ENCODE measurements at regions not wholly inside any gene's neighbourhood (a gene's known extent, or its start where the extent isn't known, plus 50 kb on each side); places are given as distances from the start of the nearest gene placed in this dataset.
"Not testable (repeated sequence)": the region's sequence is repeated elsewhere in the genome, so short reads cannot be mapped to it uniquely, and the experiment has no call there.

GRCh38 chr5:53265043-53265442, 155.5 kb upstream of the MOCS2 start:
- H3F3A ChIP-seq (ENCODE audit: insufficient read depth, low read depth): no peaks in the 10 kb centered on the region
- H3K4me2 ChIP-seq: no peak overlapping the region
- POLR2A ChIA-PET (ENCODE audit: unreplicated experiment): interaction anchor here (0.5 kb wide), 1 partner anchor 195 kb away, joined by 10 read pairs; no protein-coding TSS in a partner anchor
- no peaks in the 10 kb centered on the region for H4K20me1 ChIP-seq (ENCODE audit: insufficient read depth)
- DNase-seq: no peak
- no peak overlapping the region for H3K27ac ChIP-seq
- H3K9me2 ChIP-seq (ENCODE audit: insufficient read depth): no peaks in the 10 kb centered on the region
- CTCF ChIA-PET: no interaction called here
- H3K4me1 ChIP-seq (replicated peaks; ENCODE audit: insufficient read depth): no peaks in the 10 kb centered on the region
- no peaks in the 10 kb centered on the region for H3K9me3 ChIP-seq (ENCODE audit: insufficient read depth, low read depth)
- no TSS peak for BruUV-seq (replicated peaks)
- no peaks in the 10 kb centered on the region for H3K27me3 ChIP-seq (ENCODE audit: insufficient read depth, low read depth)
- intact Hi-C loops (cut with micrococcal nuclease; ENCODE audit: unreplicated experiment): no loop called here
- H3K4me3 ChIP-seq: no peak overlapping the region
- H2AFZ ChIP-seq: no peak overlapping the region
- no peaks in the 10 kb centered on the region for H3K79me2 ChIP-seq (ENCODE audit: low read depth)
- TF ChIP-seq CTCF (conservative IDR thresholded peaks at IDR 0.05) (no peak), EZH2 (IDR thresholded peaks at IDR 0.05; ENCODE audit: low read depth) (no peak)
- H3K36me3 ChIP-seq (ENCODE audit: low read depth): no peaks in the 10 kb centered on the region

- H3F3A ChIP-seq (ENCODE audit: insufficient read depth, low read depth); H3K4me3 ChIP-seq; H3K4me2 ChIP-seq; H3K9me3 ChIP-seq (ENCODE audit: insufficient read depth, low read depth); BruUV-seq (replicated peaks); H3K27me3 ChIP-seq (ENCODE audit: insufficient read depth, low read depth); H2AFZ ChIP-seq; H3K36me3 ChIP-seq (ENCODE audit: low read depth); H4K20me1 ChIP-seq (ENCODE audit: insufficient read depth); POLR2A ChIA-PET (ENCODE audit: unreplicated experiment); H3K79me2 ChIP-seq (ENCODE audit: low read depth); CTCF ChIA-PET; intact Hi-C loops (cut with micrococcal nuclease; ENCODE audit: unreplicated experiment); H3K4me1 ChIP-seq (replicated peaks; ENCODE audit: insufficient read depth); DNase-seq; H3K9me2 ChIP-seq (ENCODE audit: insufficient read depth); H3K27ac ChIP-seq: not testable (repeated sequence)
These were observed 158.7 kb upstream of the MOCS2 start for GRCh38 chr5:53268241-53268640.

- no TSS peak for BruUV-seq (replicated peaks)
- ChIA-PET POLR2A (ENCODE audit: unreplicated experiment) (no interaction called here), CTCF (no interaction called here)
These were observed 166.1 kb upstream of the MOCS2 start for GRCh38 chr5:53275666-53276065.

More at GRCh38 chr5:53275666-53276065, 166.1 kb upstream of the MOCS2 start:
- no peaks in the 10 kb centered on the region for H3K4me1 ChIP-seq (replicated peaks; ENCODE audit: insufficient read depth)
- no peaks in the 10 kb centered on the region for H3K79me2 ChIP-seq (ENCODE audit: low read depth)
- H4K20me1 ChIP-seq (ENCODE audit: insufficient read depth): no peaks in the 10 kb centered on the region
- H3K4me3 ChIP-seq: no peak overlapping the region
- H3K27ac ChIP-seq: no peak overlapping the region
- no peaks in the 10 kb centered on the region for H3K27me3 ChIP-seq (ENCODE audit: insufficient read depth, low read depth)
- H3K36me3 ChIP-seq (ENCODE audit: low read depth): no peaks in the 10 kb centered on the region
- H3F3A ChIP-seq (ENCODE audit: insufficient read depth, low read depth): no peaks in the 10 kb centered on the region
- TF ChIP-seq CTCF (conservative IDR thresholded peaks at IDR 0.05) (no peak), EZH2 (IDR thresholded peaks at IDR 0.05; ENCODE audit: low read depth) (no peak)
- no peak overlapping the region for H3K4me2 ChIP-seq
- H3K9me2 ChIP-seq (ENCODE audit: insufficient read depth): no peaks in the 10 kb centered on the region
- H3K9me3 ChIP-seq (ENCODE audit: insufficient read depth, low read depth): no peaks in the 10 kb centered on the region; the same call in 1 of the 2 replicates
- no peak for DNase-seq
- intact Hi-C loops (cut with micrococcal nuclease; ENCODE audit: unreplicated experiment): no loop called here
- no peak overlapping the region for H2AFZ ChIP-seq

Data from PC-9 (cell line).